Amniotic stem cell (primary cell): ENCODE measurements at regions not wholly inside any gene's neighbourhood (a gene's known extent, or its start where the extent isn't known, plus 50 kb on each side); places are given as distances from the start of the nearest gene placed in this dataset.
"Not testable (repeated sequence)": the region's sequence is repeated elsewhere in the genome, so short reads cannot be mapped to it uniquely, and the experiment has no call there.

Source experiments
- DNase-seq: peaks from one replicate; lab custom pipeline; 2025; lab: John Stamatoyannopoulos, UW

GRCh38 chr7:81887098-81888090, 117.5 kb upstream of the HGF start:
- DNase-seq: no peak

- DNase-seq: no peak
Measured at GRCh38 chr7:81886211-81886764, 116.4 kb upstream of the HGF start.

- no peak for DNase-seq
Measured at GRCh38 chr7:81884817-81885216, 115.0 kb upstream of the HGF start.

- no peak for DNase-seq
Measured at GRCh38 chr7:81883801-81884393, 114.0 kb upstream of the HGF start.

GRCh38 chr7:81882086-81882485, 112.2 kb upstream of the HGF start:
- DNase-seq: no peak

GRCh38 chr7:81877890-81878289, 108.0 kb upstream of the HGF start:
- DNase-seq: no peak

GRCh38 chr7:81873559-81873958, 103.7 kb upstream of the HGF start:
- no peak for DNase-seq

GRCh38 chr7:81871606-81872265, 101.9 kb upstream of the HGF start:
- no peak for DNase-seq

GRCh38 chr7:81870608-81871007, 100.8 kb upstream of the HGF start:
- no peak for DNase-seq

- DNase-seq: no peak
Measured at GRCh38 chr7:81869670-81870069, 99.8 kb upstream of the HGF start.

- no peak for DNase-seq
Measured at GRCh38 chr7:81865754-81866153, 95.9 kb upstream of the HGF start.

GRCh38 chr7:81859433-81859832, 89.6 kb upstream of the HGF start:
- DNase-seq: no peak

GRCh38 chr7:81858820-81859219, 89.0 kb upstream of the HGF start:
- DNase-seq: not testable (repeated sequence)

GRCh38 chr7:81857385-81857784, 87.5 kb upstream of the HGF start:
- no peak for DNase-seq

- no peak for DNase-seq
Measured at GRCh38 chr7:81854518-81854917, 84.7 kb upstream of the HGF start.

- no peak for DNase-seq
Measured at GRCh38 chr7:81852701-81853100, 82.9 kb upstream of the HGF start.

- DNase-seq: no peak
Measured at GRCh38 chr7:81851413-81851812, 81.6 kb upstream of the HGF start.

- peak; percentile 22 for DNase-seq
Measured at GRCh38 chr7:81846398-81846797, 76.6 kb upstream of the HGF start.

- DNase-seq: no peak
Measured at GRCh38 chr7:81845744-81846241, 75.9 kb upstream of the HGF start.

GRCh38 chr7:81843657-81844056, 73.8 kb upstream of the HGF start:
- not testable (repeated sequence) for DNase-seq

- no peak for DNase-seq
Measured at GRCh38 chr7:81842361-81842760, 72.5 kb upstream of the HGF start.

GRCh38 chr7:81839708-81840369, 70.0 kb upstream of the HGF start:
- DNase-seq: no peak
